Fibroblast of villous mesenchyme (primary cell): ENCODE measurements at regions not wholly inside any gene's neighbourhood (a gene's known extent, or its start where the extent isn't known, plus 50 kb on each side); places are given as distances from the start of the nearest gene placed in this dataset.
"Not testable (repeated sequence)": the region's sequence is repeated elsewhere in the genome, so short reads cannot be mapped to it uniquely, and the experiment has no call there.

Experiments used
- DNase-seq: peaks from one replicate; pipeline ENCODE4 v3.0.0-alpha.2; 2010; ENCODE audit warnings: low read depth
- H3K4me3 ChIP-seq: 2 replicates; pipeline ENCODE4 v1.5.1; 2011; ENCODE audit warnings: low read depth, mild to moderate bottlenecking, low read length
- CTCF ChIP-seq: IDR thresholded peaks from 2 replicates; pipeline ENCODE4 v1.5.1; 2012; ENCODE audit warnings: low read depth, mild to moderate bottlenecking, low read length; ENCODE audit not compliant: insufficient read depth

GRCh38 chr2:2472044-2472443, 141.0 kb upstream of the MYT1L start:
- TF ChIP-seq CTCF: no peak
- no peak for DNase-seq

GRCh38 chr2:2466534-2466933, 135.5 kb upstream of the MYT1L start:
- no peak for DNase-seq
- TF ChIP-seq CTCF: no peak
- no peak overlapping the region for H3K4me3 ChIP-seq

More at GRCh38 chr2:2472044-2472443, 141.0 kb upstream of the MYT1L start:
- H3K4me3 ChIP-seq: no peak overlapping the region

- DNase-seq: no peak
- TF ChIP-seq CTCF: no peak
These were observed 133.6 kb upstream of the MYT1L start for GRCh38 chr2:2464643-2465042.

GRCh38 chr2:2464094-2464493, 133.0 kb upstream of the MYT1L start:
- no peak overlapping the region for H3K4me3 ChIP-seq
- TF ChIP-seq CTCF: no peak
- DNase-seq: no peak

More at GRCh38 chr2:2464643-2465042, 133.6 kb upstream of the MYT1L start:
- no peak overlapping the region for H3K4me3 ChIP-seq

- H3K4me3 ChIP-seq: no peak overlapping the region
- DNase-seq: no peak
- TF ChIP-seq CTCF: no peak
These were observed 125.6 kb upstream of the MYT1L start for GRCh38 chr2:2456721-2457120.

- TF ChIP-seq CTCF: no peak
- DNase-seq: no peak
- no peak overlapping the region for H3K4me3 ChIP-seq
These were observed 124.1 kb upstream of the MYT1L start for GRCh38 chr2:2455151-2455550.

- no peak for TF ChIP-seq CTCF
- no peak for DNase-seq
- no peak overlapping the region for H3K4me3 ChIP-seq
These were observed 121.9 kb upstream of the MYT1L start for GRCh38 chr2:2452961-2453360.

- not testable (repeated sequence) for H3K4me3 ChIP-seq, DNase-seq
These were observed 120.2 kb upstream of the MYT1L start for GRCh38 chr2:2451275-2451674.
